Retinal pigment epithelial cell (primary cell): ENCODE measurements at regions not wholly inside any gene's neighbourhood (a gene's known extent, or its start where the extent isn't known, plus 50 kb on each side); places are given as distances from the start of the nearest gene placed in this dataset.

Experiments
- DNase-seq: peaks from one replicate; pipeline ENCODE4 v3.0.0-alpha.2; 2010; ENCODE audit warnings: low read depth
- H3K4me3 ChIP-seq: 2 replicates; pipeline ENCODE4 v1.5.1; 2011; ENCODE audit warnings: mild to moderate bottlenecking, low read length, control low read depth, moderate library complexity
- TF ChIP-seq, protein P1 (sequence below): conservative IDR thresholded peaks from 2 replicates; pipeline ENCODE4 v1.5.1; 2011; ENCODE audit warnings: low read depth, low read length, control low read depth, inconsistent platforms

DNA sequence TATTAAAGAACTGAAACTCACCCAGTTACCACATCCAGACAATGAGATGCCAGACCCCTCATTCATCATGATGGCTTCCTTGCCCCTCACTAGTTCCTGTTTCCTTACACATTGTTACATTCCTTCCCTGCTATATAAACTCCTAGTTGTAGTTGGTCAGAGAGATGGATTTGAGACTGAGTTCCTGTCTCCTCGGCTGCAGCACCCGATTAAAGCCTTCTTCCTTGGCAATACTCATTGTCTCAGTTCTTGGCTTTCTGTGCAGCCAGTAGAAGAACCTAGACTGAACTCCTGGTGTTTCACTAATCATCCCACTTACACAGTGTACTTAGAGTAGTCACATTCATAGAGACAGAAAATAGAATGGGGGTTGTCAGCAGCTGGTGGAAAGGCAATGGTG lies 324.7 kb downstream of the TRIML1 start:
- TF ChIP-seq, protein P1, sequence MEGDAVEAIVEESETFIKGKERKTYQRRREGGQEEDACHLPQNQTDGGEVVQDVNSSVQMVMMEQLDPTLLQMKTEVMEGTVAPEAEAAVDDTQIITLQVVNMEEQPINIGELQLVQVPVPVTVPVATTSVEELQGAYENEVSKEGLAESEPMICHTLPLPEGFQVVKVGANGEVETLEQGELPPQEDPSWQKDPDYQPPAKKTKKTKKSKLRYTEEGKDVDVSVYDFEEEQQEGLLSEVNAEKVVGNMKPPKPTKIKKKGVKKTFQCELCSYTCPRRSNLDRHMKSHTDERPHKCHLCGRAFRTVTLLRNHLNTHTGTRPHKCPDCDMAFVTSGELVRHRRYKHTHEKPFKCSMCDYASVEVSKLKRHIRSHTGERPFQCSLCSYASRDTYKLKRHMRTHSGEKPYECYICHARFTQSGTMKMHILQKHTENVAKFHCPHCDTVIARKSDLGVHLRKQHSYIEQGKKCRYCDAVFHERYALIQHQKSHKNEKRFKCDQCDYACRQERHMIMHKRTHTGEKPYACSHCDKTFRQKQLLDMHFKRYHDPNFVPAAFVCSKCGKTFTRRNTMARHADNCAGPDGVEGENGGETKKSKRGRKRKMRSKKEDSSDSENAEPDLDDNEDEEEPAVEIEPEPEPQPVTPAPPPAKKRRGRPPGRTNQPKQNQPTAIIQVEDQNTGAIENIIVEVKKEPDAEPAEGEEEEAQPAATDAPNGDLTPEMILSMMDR: no peak
- no peak overlapping the region for H3K4me3 ChIP-seq
- no peak for DNase-seq

DNA sequence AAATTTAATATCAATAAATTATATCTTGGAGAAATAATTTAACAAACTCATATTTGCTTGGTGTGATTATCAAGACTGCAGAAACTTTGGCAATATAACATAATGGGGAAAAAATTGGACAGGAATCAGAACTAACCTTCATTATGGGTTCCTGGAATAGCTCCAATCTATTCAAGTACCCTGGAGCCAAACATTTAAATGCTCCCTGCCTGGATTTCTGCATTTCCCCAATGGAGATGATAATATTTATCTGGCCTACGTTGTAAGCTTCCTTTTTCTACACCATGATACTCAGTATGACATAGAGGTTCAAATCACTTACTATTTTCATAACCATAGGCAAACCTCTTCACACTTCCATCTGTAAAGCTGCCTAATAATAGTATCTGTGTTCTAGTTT lies 326.8 kb downstream of the TRIML1 start:
- TF ChIP-seq, protein P1: no peak
- DNase-seq: no peak
- H3K4me3 ChIP-seq: no peak overlapping the region

DNA sequence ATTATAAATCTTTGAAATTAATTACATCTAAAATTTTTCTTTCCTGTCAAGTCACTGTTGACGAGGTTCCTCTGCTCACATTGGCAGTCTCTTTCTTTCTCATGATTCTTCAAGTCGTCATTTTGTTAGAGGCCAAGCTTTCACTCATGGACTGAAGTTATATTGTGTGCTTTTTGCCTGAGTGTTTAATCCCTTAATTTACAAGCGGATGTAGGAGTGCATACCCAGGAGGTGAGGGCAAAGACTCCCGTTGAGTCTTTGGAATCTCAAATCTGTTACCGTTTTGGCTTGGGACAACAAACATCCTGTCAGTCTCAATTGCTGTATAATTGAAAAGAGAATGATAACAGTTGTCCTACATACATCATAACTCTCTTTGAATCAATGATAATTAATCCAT lies 345.0 kb downstream of the TRIML1 start:
- DNase-seq: no peak
- no peak overlapping the region for H3K4me3 ChIP-seq
- TF ChIP-seq, protein P1: no peak

DNA sequence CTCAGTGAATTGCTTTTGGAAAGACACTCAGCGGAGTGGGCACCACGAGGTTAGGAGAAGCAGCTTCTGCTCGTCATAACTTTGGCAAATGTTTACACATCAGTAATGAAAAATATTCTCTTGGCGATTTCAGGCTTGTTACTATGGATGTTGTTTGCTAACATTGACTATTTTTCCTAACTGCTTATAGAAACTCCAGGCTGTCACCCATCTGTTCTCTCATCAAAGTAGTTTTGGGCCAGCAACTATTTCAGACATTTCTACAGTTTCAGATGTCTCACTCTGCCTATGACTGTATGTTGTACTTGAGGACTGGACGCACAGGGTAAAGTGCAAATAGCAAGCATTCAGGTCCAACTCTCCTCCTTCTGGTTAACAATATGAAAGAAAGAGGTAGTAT lies 346.7 kb downstream of the TRIML1 start:
- TF ChIP-seq, protein P1: no peak
- H3K4me3 ChIP-seq: no peak overlapping the region
- DNase-seq: no peak

DNA sequence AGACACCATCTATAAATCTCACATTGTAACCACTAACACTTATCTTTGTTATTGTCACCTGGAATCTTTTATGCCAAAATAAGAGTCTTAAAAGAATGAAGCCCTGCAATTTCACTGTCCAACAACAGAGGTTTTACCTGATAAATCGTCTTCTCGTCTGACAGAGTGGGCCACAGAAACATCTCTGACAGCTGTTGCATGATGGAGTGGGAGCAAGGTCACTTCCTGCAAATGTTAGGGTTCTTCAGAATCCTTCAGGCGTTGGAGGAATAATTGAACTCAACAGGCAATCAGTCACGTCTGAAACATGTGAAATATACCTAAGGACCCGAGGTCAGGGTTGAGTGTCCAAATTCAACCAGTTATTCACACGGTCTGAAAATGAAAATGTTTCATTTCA lies 353.6 kb downstream of the TRIML1 start:
- no peak overlapping the region for H3K4me3 ChIP-seq
- no peak for DNase-seq
- TF ChIP-seq, protein P1: no peak

DNA sequence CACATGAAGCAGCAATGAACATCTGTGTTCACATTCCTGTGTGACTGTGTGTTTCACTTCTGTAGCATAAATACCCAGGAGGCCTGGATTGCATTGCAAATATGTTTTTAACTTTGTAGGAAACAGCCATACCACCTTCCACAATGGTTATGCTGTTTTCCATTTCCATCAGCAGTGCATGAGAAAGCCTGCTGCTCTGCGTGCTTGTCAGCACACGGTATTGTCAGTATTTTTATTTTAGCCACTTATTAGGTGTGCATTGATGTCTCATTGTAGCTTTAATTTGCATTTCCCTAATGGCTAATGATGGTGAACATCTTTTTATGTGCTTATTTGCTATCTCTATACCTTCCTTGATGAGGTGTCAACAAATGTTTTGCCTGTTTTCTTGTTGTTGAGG lies 355.9 kb downstream of the TRIML1 start:
- no peak for DNase-seq
- TF ChIP-seq, protein P1: no peak

DNA sequence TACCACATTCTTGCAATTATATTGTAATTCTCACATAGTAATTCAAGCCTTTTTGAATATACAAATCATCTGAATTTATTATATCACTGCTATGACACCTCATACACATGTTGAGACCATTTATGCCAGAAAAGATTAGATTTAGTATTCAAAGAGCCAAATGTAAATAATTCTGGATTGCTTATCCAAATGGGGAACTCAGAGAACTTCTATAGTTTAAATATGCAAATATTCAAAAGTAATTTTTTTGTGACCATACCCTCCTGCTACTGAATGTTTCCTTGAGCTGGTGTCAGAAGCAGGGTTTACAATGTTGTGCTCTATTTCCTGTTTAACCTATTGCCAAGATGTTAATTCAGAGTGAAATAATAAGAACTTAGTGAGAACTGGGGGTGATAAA lies 372.2 kb downstream of the TRIML1 start:
- TF ChIP-seq, protein P1: no peak
- no peak overlapping the region for H3K4me3 ChIP-seq
- DNase-seq: no peak

More for the DNA sequence above, 355.9 kb downstream of the TRIML1 start:
- H3K4me3 ChIP-seq: no peak overlapping the region
